Neural progenitor cell (in vitro differentiated cells): ENCODE measurements at regions not wholly inside any gene's neighbourhood (a gene's known extent, or its start where the extent isn't known, plus 50 kb on each side); places are given as distances from the start of the nearest gene placed in this dataset.
A peak's percentile ranks its signal among the peaks of the same experiment; 100 is the strongest.

Experiments used
- DNase-seq: peaks from one replicate; pipeline ENCODE4 v3.0.0-alpha.2; 2016; ENCODE audit warnings: low spot score
- H2AFZ ChIP-seq: fragments of 200-600 bp; sonication (generic); replicated peaks from 2 replicates; pipeline ENCODE4 v1.6.1; 2016; ENCODE audit warnings: antibody characterized with exemption
- H3F3A ChIP-seq: fragments of 200-600 bp; sonication (generic); 2 replicates; pipeline ENCODE4 v1.6.1; 2016; ENCODE audit warnings: antibody characterized with exemption, low read depth
- H3K27ac ChIP-seq: fragments of 200-600 bp; sonication (generic); 2 replicates; pipeline ENCODE4 v1.5.1; 2016; ENCODE audit warnings: mild to moderate bottlenecking
- H3K27me3 ChIP-seq: fragments of 200-600 bp; sonication (generic); 2 replicates; pipeline ENCODE4 v1.6.1; 2016; ENCODE audit warnings: mild to moderate bottlenecking, moderate library complexity
- H3K36me3 ChIP-seq: fragments of 200-600 bp; sonication (generic); 2 replicates; pipeline ENCODE4 v1.5.1; 2016
- H3K4me1 ChIP-seq: fragments of 200-600 bp; sonication (generic); 2 replicates; pipeline ENCODE4 v1.6.1; 2016; ENCODE audit warnings: mixed run types
- H3K4me2 ChIP-seq: fragments of 200-600 bp; sonication (generic); 2 replicates; pipeline ENCODE4 v1.6.1; 2016
- H3K4me3 ChIP-seq: fragments of 200-600 bp; sonication (generic); 2 replicates; pipeline ENCODE4 v1.5.1; 2016
- H3K79me2 ChIP-seq: fragments of 200-600 bp; sonication (generic); 2 replicates; pipeline ENCODE4 v1.6.1; 2016; ENCODE audit warnings: low read depth
- H3K9ac ChIP-seq: fragments of 200-600 bp; sonication (generic); 2 replicates; pipeline ENCODE4 v1.6.1; 2016
- H3K9me3 ChIP-seq: fragments of 200-600 bp; sonication (generic); 2 replicates; pipeline ENCODE4 v1.5.1; 2016; ENCODE audit warnings: low read depth
- H4K20me1 ChIP-seq: fragments of 200-600 bp; sonication (generic); 2 replicates; pipeline ENCODE4 v1.6.1; 2016; ENCODE audit warnings: low read depth
- H3K27ac Mint-ChIP-seq: 3 replicates; pipeline ENCODE4 v1.8.0; 2021; ENCODE audit warnings: mixed read lengths
- H3K27me3 Mint-ChIP-seq: 2 replicates; pipeline ENCODE4 v1.8.0; 2022; ENCODE audit warnings: low read depth, mild to moderate bottlenecking, inconsistent platforms, moderate library complexity, mixed read lengths; ENCODE audit not compliant: insufficient read depth
- H3K36me3 Mint-ChIP-seq: 3 replicates; pipeline ENCODE4 v1.8.0; 2021; ENCODE audit warnings: mixed read lengths
- H3K4me1 Mint-ChIP-seq: 3 replicates; pipeline ENCODE4 v1.8.0; 2021; ENCODE audit warnings: mixed read lengths
- H3K4me3 Mint-ChIP-seq: 3 replicates; pipeline ENCODE4 v1.8.0; 2021; ENCODE audit warnings: mild to moderate bottlenecking, moderate library complexity, mixed read lengths
- H3K9me3 Mint-ChIP-seq: 3 replicates; pipeline ENCODE4 v1.8.0; 2020; ENCODE audit warnings: mixed read lengths
- CTCF ChIP-seq: fragments of 200-600 bp; sonication (generic); IDR thresholded peaks from 2 replicates; pipeline ENCODE4 v1.5.1; 2017; ENCODE audit warnings: antibody characterized with exemption, mild to moderate bottlenecking
- EZH2 ChIP-seq: fragments of 200-600 bp; sonication (generic); IDR thresholded peaks from 2 replicates; pipeline ENCODE4 v1.6.1; 2017; ENCODE audit warnings: antibody characterized with exemption, mild to moderate bottlenecking, moderate library complexity
- EZH2phosphoT487 ChIP-seq: fragments of 200-600 bp; sonication (generic); IDR thresholded peaks from 2 replicates; pipeline ENCODE4 v1.6.1; 2017; ENCODE audit warnings: antibody characterized with exemption

- H3K4me3 ChIP-seq, result no peak overlapping the region
- H3K36me3 ChIP-seq, result no peaks in the 10 kb centered on the region
- H3K27ac Mint-ChIP-seq, result peak overlapping the region; percentile 90
- peaks cover 34% of the 10 kb centered on the region for H3F3A ChIP-seq
- H4K20me1 ChIP-seq, result no peaks in the 10 kb centered on the region
- H3K4me1 Mint-ChIP-seq, result peaks cover 70% of the 10 kb centered on the region
- DNase-seq, result no peak
- H3K4me3 Mint-ChIP-seq, result peak overlapping the region; percentile 73
- H3K79me2 ChIP-seq, result no peaks in the 10 kb centered on the region
- no peak overlapping the region for H2AFZ ChIP-seq
- no peaks in the 10 kb centered on the region for H3K36me3 Mint-ChIP-seq
- no peaks in the 10 kb centered on the region for H3K9me3 Mint-ChIP-seq
- no peak overlapping the region for H3K4me2 ChIP-seq
- H3K27me3 ChIP-seq, result no peaks in the 10 kb centered on the region
- TF ChIP-seq EZH2 (no peak), EZH2phosphoT487 (no peak), CTCF (no peak)
- H3K9ac ChIP-seq, result no peak overlapping the region
- H3K9me3 ChIP-seq, result no peaks in the 10 kb centered on the region
- peaks cover 55% of the 10 kb centered on the region for H3K4me1 ChIP-seq
- H3K27me3 Mint-ChIP-seq, result peaks cover 7% of the 10 kb centered on the region
- H3K27ac ChIP-seq, result no peak overlapping the region
Measured at GRCh38 chr15:66630801-66631351, 65.1 kb upstream of the LCTL start.

GRCh38 chr15:66631616-66632263 lies 65.9 kb upstream of the LCTL start:
- Mint-ChIP-seq H3K4me3 (no peak overlapping the region), H3K9me3 (no peaks in the 10 kb centered on the region), H3K27ac (peak overlapping the region; percentile 81), H3K36me3 (no peaks in the 10 kb centered on the region), H3K27me3 (peaks cover 9% of the 10 kb centered on the region), H3K4me1 (peaks cover 69% of the 10 kb centered on the region)
- TF ChIP-seq CTCF, result no peak
- TF ChIP-seq EZH2phosphoT487, result no peak
- TF ChIP-seq EZH2, result no peak
- Histone ChIP-seq H3K27ac (no peak overlapping the region), H3F3A (peaks cover 34% of the 10 kb centered on the region), H3K79me2 (no peaks in the 10 kb centered on the region), H3K4me1 (peaks cover 55% of the 10 kb centered on the region), H3K9ac (no peak overlapping the region), H3K27me3 (no peaks in the 10 kb centered on the region), H3K4me3 (no peak overlapping the region), H4K20me1 (no peaks in the 10 kb centered on the region), H3K36me3 (no peaks in the 10 kb centered on the region), H3K4me2 (no peak overlapping the region), H2AFZ (peak overlapping the region; percentile 5), H3K9me3 (no peaks in the 10 kb centered on the region)
- DNase-seq, result no peak

- no peaks in the 10 kb centered on the region for H3K9me3 Mint-ChIP-seq
- Histone ChIP-seq H2AFZ (peak overlapping the region; percentile 60), H3K9ac (no peak overlapping the region), H4K20me1 (no peaks in the 10 kb centered on the region), H3K4me2 (no peak overlapping the region), H3K4me1 (peaks cover 55% of the 10 kb centered on the region), H3F3A (peaks cover 34% of the 10 kb centered on the region), H3K79me2 (no peaks in the 10 kb centered on the region), H3K36me3 (no peaks in the 10 kb centered on the region), H3K9me3 (no peaks in the 10 kb centered on the region), H3K4me3 (no peak overlapping the region), H3K27ac (no peak overlapping the region), H3K27me3 (no peaks in the 10 kb centered on the region)
- TF ChIP-seq EZH2, result no peak
- no peaks in the 10 kb centered on the region for H3K36me3 Mint-ChIP-seq
- H3K27ac Mint-ChIP-seq, result peak overlapping the region; percentile 94
- H3K27me3 Mint-ChIP-seq, result peaks cover 9% of the 10 kb centered on the region
- H3K4me3 Mint-ChIP-seq, result no peak overlapping the region
- no peak for DNase-seq
- H3K4me1 Mint-ChIP-seq, result peaks cover 62% of the 10 kb centered on the region
Measured at GRCh38 chr15:66633041-66633937, 67.5 kb upstream of the LCTL start.
